ENCODE measurements at regions not wholly inside any gene's neighbourhood (a gene's known extent, or its start where the extent isn't known, plus 50 kb on each side); places are given as distances from the start of the nearest gene placed in this dataset.
"Not testable (repeated sequence)": the region's sequence is repeated elsewhere in the genome, so short reads cannot be mapped to it uniquely, and the experiment has no call there.

DNA sequence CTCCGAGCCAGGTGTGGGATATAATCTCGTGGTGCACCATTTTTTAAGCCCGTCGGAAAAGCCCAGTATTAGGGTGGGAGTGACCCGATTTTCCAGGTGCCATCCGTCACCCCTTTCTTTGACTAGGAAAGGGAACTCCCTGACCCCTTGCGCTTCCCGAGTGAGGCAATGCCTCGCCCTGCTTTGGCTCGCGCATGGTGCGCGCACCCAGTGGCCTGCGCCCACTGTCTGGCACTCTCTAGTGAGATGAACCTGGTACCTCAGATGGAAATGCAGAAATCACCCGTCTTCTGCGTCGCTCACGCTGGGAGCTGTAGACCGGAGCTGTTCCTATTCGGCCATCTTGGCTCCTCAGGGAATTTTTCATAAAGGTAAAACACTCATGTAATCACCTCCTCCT, 63.9 kb downstream of the RWDD3 start:
- not testable (repeated sequence) for DNase-seq

DNA sequence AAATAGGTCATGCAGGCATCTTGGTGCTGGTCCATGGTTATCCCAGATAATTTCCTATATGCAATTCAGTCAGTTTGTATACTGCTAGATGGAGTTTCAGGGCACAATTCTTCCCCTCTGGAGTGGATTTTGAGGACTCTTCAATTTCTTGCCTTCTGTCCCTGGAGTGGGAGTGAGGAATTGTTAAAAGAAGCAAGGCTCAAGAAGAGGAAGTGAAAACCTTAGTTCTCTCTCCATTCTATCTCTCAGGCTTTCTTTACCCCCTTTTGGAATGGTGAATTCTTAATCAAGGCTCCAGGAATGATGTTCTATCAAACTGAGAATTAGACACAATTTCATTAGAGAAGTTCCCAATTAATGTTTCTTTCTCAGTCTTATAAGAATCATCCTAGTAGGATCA, 67.1 kb downstream of the RWDD3 start:
- no peak for DNase-seq

DNA sequence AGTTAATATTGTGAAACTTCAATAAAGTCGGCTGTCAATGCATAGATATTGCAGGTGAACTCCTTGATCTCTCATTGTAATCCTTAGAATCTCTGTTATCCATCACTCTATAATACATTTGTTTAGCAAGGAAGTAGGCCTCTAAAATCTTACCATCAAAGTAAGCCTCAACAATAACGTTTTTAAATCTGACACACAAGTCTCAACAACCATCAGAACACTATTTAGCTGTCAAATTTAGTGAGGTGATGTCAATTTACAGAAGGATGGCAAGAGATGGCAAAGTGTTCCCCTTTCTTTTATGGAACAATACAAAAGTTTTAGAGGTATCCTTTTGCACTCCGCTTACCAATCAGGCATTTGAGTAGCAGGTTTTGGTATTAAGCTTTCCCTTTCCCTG, 67.6 kb downstream of the RWDD3 start:
- DNase-seq = no peak

DNA sequence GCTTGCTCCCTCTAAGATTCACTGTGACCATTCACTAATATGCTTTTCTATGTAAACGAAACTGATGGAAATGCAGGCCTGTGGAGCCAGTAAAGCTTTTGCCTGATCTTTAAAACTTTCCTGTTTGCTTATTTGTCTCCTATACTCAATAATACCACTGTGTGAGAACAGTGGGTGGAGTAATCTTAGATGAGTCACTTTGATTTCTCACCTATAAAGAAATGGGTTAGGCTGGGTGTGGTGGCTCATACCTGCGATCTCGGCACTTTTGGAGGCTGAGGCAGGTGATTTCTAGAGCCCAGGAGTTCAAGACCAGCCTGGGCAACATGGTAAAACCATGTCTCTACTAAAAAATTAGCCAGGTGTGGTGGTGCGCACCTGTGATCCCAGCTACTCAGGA, 70.8 kb downstream of the RWDD3 start:
- no peak for DNase-seq

DNA sequence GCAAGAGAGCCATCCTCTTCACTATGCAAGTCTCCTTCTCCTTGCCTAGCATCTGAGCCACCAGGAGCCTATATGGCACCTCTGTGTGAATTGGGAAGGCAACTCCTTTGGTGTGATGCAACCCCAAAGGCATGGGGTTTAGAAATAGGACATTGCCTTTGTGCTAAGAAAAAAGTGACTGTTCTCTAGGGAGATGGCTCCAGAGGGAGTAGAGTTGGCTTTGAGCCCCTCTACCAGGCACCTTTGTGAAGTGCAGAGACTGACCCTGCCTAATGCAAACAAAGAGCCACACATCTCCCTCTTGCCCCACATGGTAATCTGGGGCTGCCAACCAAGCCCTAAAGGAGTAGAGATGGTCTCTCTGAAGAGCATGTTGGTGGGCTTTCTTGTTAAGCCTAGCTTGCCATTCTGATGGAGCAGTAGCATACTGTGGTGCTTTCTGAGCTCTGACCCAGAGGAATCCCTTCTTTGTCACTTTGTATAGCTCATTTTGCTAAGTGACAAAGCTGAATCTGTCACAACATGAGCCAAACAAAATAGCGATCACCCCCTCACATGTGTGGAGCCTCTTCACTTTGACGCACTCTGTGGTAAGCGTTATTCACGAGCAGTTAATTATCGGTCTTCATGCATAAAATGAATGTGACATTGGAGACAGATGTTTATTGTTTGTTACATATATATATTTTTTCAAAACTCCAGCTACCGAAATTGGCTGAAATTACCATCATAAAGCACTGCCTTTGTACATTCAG, 74.4 kb downstream of the RWDD3 start:
- DNase-seq = no peak

DNA sequence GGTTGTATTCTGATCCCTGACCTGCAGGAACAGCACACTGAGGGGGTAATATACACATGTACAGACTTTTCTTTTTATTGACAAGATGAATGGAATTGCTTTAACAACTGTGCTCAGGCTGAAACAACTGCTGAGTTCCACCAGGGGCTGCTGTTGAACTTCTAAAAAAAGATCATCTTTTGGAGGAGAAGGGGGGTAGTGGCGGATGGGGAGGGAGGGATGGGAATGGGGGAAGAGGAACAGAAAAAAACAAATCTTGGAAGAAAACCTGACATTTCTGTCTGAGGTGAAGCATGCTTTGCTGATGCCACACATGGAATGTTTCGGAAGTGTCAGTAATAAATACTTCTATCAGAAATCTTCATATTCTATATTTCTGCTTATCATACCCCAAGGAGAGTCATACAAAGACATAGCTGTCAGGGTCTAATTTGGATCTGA, 75.0 kb downstream of the RWDD3 start:
- peak in 30 of 56 donors; percentile 2 to 48 (median 18) for DNase-seq

DNA sequence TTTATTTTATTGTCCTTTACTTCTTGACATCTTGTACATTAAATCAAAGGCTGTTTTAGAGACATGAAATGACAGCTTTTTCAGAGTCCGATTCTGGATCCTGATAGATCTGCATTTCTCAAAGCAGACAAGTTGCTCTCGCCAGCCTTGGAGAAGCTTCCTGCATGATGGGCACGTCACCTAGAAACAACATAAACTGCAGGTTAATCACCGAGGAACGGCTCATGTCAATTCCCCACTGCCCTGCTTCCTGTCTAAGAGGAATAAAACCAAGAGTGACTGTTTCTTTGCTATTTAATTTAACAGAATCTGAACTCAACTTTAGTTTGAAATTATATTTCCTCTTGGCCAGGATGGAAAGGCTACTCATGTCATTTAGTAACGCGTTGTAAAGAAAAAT, 77.0 kb downstream of the RWDD3 start:
- DNase-seq = no peak

DNA sequence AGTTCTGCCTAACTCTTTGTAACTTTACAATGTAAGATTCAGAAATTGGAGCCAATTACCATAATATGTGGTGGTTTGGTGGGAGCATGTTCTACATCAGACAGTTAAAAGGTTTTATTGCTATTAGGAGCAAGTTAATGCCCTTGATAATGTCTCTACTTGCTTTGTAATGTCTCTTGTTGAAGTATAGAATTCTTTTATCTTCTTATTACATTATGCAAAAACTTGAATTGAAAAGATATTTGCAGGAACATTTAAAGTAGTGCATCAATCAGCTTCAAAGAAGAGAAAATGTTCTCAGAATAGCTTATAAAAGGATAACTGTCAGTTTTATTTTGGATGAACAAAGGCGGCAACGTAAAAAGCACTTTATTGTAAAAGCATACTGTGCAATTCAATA, 77.8 kb downstream of the RWDD3 start:
- no peak for DNase-seq

DNA sequence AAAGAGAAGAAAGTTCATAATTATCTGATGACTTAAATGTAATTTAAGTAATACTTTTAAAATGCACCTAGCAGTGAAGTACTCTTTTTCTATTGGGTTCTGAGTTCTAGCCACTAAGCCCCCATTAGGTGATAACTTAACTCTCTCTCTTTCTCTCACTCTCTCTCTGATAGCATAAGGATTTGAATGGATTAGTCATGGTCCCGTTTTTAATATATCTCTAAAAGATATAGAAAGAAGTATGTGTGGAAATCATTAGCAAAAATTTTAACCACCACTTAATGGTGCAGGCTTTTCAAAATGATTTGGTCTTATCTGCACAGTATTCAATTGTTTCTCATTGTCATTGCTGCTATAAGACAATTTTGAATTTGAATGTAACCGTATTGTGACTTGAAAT, 78.2 kb downstream of the RWDD3 start:
- DNase-seq = no peak

DNA sequence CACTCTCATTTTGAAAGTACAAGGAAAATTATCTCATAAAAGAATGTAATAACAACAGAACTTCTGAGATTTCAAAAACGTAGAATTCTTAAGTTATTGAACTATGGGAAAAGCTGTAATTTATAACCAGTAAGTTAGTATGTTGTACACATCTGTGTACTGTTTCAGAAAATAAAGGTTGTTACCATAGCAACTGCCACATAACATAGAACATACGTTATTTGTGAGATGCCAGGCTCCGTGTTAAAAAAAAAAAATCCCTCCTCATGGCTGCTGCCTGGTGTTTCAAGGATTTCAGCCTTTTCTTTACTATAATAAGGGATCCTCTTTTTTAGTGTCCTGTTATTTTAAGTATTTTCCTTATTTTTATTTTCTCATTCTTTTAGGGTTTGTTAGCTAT, 79.5 kb downstream of the RWDD3 start:
- DNase-seq = no peak

DNA sequence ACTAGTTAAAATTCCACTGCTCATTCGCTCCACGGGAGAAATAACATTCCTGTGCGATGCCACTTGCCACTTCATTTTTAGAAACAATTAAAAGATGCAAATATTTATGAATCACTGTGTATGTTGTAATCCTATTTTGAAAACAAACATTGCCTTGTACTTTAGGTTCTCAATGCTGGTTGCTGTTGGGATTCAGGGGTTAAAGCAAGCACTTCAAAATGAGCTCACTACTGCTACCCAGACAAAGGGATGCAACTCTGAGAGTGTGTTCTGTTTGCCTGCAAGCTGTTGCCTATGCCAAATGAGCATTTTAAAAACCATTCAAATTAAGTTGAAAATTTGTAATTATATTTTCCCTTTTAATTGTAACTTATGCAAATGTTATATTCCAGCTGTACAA, 87.5 kb downstream of the RWDD3 start:
- DNase-seq = peak in 5 of 56 donors; percentile 2 to 13 (median 10)

DNA sequence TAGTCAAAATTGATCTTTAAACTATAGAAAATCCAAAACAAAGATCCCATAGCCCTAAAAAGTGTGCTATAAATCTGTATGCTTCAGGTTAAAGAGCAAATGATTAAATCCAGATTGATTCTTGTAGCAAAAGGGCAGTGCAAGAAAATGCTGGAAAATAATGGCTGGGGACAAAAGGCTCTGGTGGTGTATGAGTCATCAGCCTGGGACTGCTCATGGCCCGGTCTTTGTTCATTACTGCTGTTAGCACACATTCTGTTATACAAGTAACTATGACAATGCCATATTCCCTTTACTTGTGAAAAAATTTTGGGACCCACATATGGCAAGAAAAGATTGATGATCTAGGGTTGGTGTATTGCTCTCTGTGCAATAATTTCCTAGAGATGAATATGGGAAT, 89.1 kb downstream of the RWDD3 start:
- DNase-seq = peak in 11 of 56 donors; percentile 1 to 39 (median 14)

DNA sequence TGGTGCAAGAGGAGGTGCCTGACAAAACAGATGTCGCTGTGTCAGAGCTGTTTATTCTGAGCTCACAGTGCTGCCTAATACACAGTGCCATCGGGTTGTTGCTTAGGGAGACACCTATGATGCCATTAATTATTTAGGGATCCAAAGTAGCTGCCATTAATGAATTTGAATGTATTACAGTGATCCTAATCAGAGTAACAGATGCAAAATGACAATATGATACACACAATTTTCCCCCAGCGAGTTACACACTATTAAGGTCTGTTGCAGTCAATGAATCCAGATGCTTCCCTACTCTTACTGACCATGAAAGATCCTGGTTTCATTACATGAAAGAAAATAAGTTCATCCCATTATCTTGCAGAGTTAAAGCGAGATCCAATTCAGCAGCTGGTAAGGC, 91.3 kb downstream of the RWDD3 start:
- peak in 1 of 56 donors; percentile 6 for DNase-seq

DNA sequence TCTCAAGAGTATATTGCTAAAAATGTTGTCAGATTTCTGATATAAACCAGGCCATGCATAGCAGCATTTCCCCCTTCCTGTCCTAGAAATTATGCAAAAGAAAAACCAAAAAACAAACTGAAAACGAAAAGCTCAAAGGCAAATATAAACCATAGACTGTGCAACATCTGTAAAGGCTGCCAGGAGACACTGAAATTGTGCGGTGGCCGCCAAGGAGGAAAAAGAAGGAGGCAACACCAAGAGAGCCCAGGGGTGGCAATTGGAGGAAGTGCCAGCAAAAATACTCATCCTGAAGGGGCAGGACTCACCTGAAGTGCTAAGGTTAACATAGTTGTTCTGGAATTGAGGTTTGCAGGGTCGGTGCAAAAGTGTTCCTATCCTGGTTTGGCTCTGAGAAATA, 92.0 kb downstream of the RWDD3 start:
- no peak for DNase-seq

DNA sequence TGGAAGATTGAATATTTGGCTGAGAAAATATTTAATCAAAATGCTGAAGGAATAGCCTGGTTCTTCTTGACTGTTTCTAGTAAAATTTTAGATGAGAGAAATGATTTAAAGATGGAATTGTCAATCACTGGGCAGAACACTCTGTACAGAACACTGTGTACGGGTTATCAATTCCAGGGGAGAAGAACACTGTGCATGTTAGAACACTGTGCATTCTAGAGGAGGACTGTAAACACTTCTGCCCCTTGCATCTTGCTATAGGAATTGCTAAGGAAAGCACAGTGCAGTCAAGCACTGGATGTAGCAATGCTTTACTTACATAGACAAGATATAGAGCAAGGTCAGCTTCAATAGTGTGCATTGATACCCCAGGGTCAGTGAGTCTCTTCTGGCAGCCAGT, 98.7 kb downstream of the RWDD3 start:
- no peak for DNase-seq

DNA sequence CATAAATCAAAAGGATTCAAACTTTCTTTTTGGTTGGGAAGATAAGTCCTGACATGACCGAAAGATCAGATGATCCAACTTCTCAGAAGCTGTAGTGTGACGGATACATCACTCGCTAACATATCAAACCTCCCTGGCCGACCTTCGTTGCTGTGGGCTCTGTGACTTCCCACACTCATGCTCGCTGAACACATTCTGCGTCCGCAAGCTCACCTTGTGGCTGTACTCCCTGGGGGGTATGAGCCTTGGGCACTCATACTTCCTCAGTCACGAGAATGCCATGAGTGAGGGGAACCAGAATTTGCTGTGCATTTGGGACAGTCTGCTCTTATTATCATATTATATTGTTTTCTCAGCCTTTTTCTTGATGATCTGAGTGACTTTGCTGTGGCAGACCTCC, 105.4 kb downstream of the RWDD3 start:
- no peak for DNase-seq

DNA sequence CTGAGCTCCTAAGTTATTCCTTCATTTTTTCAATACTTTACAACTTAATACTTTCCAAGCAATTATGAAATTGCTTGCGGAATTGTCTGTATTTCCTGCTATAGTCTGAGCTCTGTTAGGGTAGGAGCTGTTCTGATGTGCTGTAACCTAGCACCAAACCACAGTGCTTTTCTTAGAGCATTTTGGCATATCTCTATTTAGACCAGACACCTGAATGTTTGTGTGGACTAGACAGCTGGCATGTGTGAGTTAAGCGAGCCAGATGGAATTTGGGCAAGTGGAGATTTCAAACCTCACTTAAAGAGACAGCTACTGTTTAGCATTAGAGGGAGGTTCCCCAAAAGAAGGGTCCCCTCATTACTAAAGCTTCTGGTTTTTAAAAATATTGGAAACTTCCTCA, 106.1 kb downstream of the RWDD3 start:
- no peak for DNase-seq

DNA sequence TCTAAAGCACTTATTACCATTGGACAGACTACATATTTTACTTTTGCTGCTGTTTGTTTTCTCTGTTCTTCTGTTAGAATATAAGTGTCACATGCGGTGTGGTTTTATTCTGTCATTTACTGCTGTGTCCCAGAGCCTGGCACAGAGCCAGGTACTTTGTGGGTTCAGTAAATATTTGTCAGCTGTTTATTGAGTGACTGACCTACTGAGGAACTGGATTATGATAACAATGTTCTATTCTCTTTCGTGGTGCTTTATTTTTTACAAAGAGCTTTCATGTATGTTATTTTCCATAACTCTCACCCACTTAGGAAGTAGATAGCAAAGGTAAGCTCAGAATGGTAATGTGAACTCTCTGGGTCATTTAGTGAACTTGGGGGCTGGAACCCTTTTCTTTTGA, 118.8 kb downstream of the RWDD3 start:
- no peak for DNase-seq

DNA sequence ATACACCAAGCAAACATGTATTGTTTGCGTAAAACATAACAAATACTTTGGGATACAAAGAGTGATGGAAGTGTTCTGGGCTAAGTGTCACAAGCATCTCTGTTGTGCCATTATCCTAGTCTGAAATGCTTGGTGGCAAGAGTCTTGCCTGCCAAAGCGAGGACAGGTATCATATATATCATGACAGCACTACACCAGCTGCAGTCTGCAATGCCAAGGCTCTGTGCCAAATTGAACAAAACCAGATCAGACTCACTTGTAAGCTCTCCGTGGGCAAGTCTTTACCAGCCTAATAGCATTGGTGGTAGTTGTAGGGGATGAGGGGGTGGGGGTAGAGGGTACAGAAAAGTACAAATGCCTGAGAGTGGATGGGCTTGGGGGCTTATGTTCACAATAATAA, 119.2 kb downstream of the RWDD3 start:
- DNase-seq = no peak

DNA sequence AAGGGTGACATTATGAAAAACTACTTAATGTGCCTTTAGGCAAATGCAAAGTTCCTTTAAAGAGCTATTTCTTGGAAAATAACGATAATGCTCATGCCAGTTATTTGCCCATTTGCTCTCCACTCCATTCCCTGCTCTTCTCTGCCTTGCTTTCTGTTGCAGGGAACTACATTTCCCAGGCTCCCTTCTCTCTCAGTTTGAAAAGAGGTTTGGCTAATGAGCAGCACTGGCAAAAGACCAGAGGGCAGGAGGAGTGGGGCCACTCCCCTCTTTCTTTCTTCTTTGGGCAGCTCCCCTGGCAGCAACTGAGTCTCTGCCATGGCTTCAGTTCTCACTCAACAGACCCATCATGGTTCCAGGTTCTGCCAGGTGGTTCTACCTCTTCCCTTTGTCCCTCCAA, 130.5 kb downstream of the RWDD3 start:
- DNase-seq = no peak

DNA sequence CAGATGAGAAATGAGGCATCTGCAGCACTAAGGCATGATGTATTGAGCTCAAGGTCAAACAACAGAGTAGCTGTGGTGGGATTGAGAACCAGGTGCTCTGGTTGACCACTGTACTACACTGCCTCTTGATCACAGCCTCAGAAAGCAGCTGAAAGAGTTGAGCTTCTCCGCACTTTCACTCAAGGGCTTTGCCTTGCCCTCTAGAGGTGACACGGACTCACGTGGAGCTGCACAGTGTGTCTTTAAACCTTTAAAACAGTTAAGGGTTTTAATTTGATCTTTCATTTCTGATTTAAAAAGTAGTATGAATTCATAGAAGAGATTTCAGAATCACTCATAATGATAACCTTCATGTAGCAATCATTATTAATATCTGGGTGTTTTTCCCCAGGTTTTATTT, 132.5 kb downstream of the RWDD3 start:
- no peak for DNase-seq

DNA sequence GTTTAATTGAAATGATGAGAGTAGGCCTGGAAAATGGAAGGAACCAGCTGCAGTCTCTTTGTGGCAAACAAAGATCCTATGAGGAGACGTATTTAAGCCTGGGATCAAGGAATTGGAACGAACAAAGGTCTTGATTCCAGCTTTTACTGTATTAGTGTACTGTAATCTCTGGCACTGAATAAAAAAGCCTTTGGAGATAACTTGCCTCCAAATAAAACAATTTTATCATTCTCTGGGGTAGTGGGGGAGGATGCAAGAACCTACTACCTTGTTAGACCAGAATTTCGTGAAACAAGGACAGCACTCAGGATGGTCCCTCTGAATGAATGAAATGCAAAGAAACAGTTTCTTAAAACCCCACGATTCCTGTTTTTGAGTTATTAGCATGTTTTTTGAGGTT, 134.2 kb downstream of the RWDD3 start:
- no peak for DNase-seq

DNA sequence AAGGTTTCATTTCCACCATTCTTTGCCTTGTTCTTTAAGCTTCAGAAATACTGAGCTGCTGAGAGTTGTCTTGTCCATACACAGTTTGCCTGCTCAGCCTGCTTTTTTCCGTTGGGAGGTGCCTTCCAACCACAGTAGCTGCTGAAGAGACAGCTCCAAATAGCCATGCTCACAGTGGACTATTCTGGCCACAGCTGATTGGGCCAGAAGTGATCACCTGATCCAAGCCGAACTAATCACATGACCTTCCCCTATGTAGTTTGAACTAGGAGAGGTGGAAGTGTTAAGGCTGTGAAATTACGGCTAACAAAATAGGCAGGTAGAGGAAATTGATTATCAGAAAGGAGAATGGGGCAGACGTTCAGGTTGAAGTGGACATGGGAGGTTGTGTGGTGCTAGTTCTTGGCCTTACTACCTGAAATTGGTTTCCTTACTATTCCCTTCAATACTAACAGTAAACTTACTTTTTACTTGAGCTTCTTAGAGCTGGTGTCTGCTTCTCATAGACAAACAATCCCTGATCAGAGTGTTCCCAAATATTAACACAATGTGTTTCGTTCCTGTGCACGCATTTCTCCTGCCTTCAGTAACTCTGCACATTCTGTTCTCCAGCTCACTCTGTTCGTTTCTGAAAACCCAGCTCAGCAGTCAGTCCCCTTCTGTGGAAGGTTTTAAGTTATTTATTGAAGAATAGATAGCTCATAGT, 136.1 kb downstream of the RWDD3 start:
- DNase-seq = no peak
